ENCODE measurements at regions not wholly inside any gene's neighbourhood (a gene's known extent, or its start where the extent isn't known, plus 50 kb on each side); places are given as distances from the start of the nearest gene placed in this dataset.
"Not testable (repeated sequence)": the region's sequence is repeated elsewhere in the genome, so short reads cannot be mapped to it uniquely, and the experiment has no call there.

DNA sequence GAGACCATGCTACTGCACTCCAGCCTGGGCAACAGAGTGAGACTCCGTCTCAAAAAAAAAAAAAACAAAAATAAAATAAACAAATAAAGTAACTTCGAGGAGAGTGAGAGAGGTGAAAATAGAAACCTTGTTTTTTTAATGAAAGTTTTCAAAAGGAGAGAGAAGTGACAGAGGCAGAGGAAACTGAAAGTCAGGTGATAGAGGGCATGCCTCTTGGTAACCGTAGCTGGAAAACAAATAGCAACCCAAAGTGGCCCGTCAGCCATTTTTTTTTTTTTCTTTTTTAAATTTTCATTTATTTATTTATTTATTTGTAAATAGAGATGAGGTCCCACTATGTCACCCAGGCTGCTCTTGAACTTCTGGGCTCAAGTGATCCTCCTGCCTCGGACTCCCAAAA, 347.0 kb downstream of the SRGAP2C start:
- TF ChIP-seq, protein P1, sequence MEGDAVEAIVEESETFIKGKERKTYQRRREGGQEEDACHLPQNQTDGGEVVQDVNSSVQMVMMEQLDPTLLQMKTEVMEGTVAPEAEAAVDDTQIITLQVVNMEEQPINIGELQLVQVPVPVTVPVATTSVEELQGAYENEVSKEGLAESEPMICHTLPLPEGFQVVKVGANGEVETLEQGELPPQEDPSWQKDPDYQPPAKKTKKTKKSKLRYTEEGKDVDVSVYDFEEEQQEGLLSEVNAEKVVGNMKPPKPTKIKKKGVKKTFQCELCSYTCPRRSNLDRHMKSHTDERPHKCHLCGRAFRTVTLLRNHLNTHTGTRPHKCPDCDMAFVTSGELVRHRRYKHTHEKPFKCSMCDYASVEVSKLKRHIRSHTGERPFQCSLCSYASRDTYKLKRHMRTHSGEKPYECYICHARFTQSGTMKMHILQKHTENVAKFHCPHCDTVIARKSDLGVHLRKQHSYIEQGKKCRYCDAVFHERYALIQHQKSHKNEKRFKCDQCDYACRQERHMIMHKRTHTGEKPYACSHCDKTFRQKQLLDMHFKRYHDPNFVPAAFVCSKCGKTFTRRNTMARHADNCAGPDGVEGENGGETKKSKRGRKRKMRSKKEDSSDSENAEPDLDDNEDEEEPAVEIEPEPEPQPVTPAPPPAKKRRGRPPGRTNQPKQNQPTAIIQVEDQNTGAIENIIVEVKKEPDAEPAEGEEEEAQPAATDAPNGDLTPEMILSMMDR (conservative IDR thresholded peaks at IDR 0.05), result not testable (repeated sequence)
- TF ChIP-seq EZH2 (IDR thresholded peaks at IDR 0.05; ENCODE audit: low read depth), result not testable (repeated sequence)
